ENCODE measurements at regions not wholly inside any gene's neighbourhood (a gene's known extent, or its start where the extent isn't known, plus 50 kb on each side); places are given as distances from the start of the nearest gene placed in this dataset.

- no peak for TF ChIP-seq TAF1 (IDR thresholded peaks at IDR 0.05; ENCODE audit: borderline replicate concordance, low read depth, low read length)
- no peak for TF ChIP-seq FOSL2 (IDR thresholded peaks at IDR 0.05; ENCODE audit: borderline replicate concordance, low read depth)
- TF ChIP-seq JUND (IDR thresholded peaks at IDR 0.05): no peak
- TF ChIP-seq MAX (IDR thresholded peaks at IDR 0.05; ENCODE audit: low read depth): no peak
Observed at GRCh38 chr3:180199417-180199995, 162.8 kb upstream of the PEX5L start.

Data from SK-N-SH (cell line).